H1 (cell line): ENCODE measurements at regions not wholly inside any gene's neighbourhood (a gene's known extent, or its start where the extent isn't known, plus 50 kb on each side); places are given as distances from the start of the nearest gene placed in this dataset.

Experiments
- CTCF ChIA-PET: fragments of 300-600 bp; sonication (Branson Sonifier 250); formaldehyde crosslinking; loops from one replicate; lab custom pipeline; 2021; ENCODE audit not compliant: partially characterized antibody; lab: Charles Lee
- POLR2A ChIA-PET: fragments of 300-600 bp; sonication (Branson Sonifier 250); formaldehyde crosslinking; loops from one replicate; lab custom pipeline; 2021; ENCODE audit warnings: inconsistent platforms; ENCODE audit not compliant: partially characterized antibody; lab: Charles Lee
- DNase-seq, 2 experiments: peaks; one replicate each; pipeline versions ENCODE4 v3.0.0 to v3.0.0-alpha.2; 2010 to 2022; ENCODE audit warnings: low spot score in 2 of 2, low read depth in 1 of 2, mixed read lengths in 1 of 2
- FAIRE-seq: peaks from 2 replicates; lab custom pipeline; 2011; peaks lifted over from hg19 to GRCh38; lab: Jason Lieb, UNC
- H2AFZ ChIP-seq: 2 replicates; pipeline ENCODE4 v1.8.1; 2012; ENCODE audit warnings: low read length, inconsistent platforms
- H2AK5ac ChIP-seq: 2 replicates; pipeline ENCODE4 v1.6.1; 2013; ENCODE audit warnings: low read depth, low read length
- H2BK120ac ChIP-seq: replicated peaks from 2 replicates; pipeline ENCODE3; 2013; ENCODE audit warnings: low read depth, low read length, inconsistent platforms
- H2BK12ac ChIP-seq: 2 replicates; pipeline ENCODE4 v1.6.1; 2013; ENCODE audit warnings: low read depth, low read length
- H2BK15ac ChIP-seq: 2 replicates; pipeline ENCODE4 v1.6.1; 2013; ENCODE audit warnings: low read length
- H2BK20ac ChIP-seq: 2 replicates; pipeline ENCODE4 v1.6.1; 2013; ENCODE audit warnings: low read length
- H2BK5ac ChIP-seq: 2 replicates; pipeline ENCODE4 v1.6.1; 2013; ENCODE audit warnings: low read depth, low read length
- H3K14ac ChIP-seq: 2 replicates; pipeline ENCODE4 v1.6.1; 2013; ENCODE audit warnings: inconsistent platforms; ENCODE audit not compliant: insufficient read length
- H3K18ac ChIP-seq: 2 replicates; pipeline ENCODE4 v1.6.1; 2013; ENCODE audit warnings: low read length; ENCODE audit errors: extremely low read depth
- H3K23ac ChIP-seq: 2 replicates; pipeline ENCODE4 v1.6.1; 2013; ENCODE audit warnings: inconsistent platforms; ENCODE audit not compliant: insufficient read length
- H3K23me2 ChIP-seq: 2 replicates; pipeline ENCODE4 v1.6.1; 2013; ENCODE audit warnings: low read depth, low read length
- H3K27ac ChIP-seq: 2 replicates; pipeline ENCODE4 v1.6.1; 2011; ENCODE audit warnings: low read depth, low read length, inconsistent platforms
- H3K27me3 ChIP-seq, 4 experiments: replicated peaks in 1 of 4; 1 replicate in 1 of 4; 2 replicates in 3 of 4; pipeline versions ENCODE4 v1.6.1 to v1.8.1; 2011 to 2013; ENCODE audit warnings: low read length in 3 of 4, mild to moderate bottlenecking in 3 of 4, inconsistent platforms in 2 of 4, mixed read lengths in 2 of 4, moderate library complexity in 1 of 4; ENCODE audit not compliant: control insufficient read depth in 3 of 4, insufficient read depth in 3 of 4; ENCODE audit errors: extremely low read depth in 1 of 4
- H3K36me3 ChIP-seq, 4 experiments: 2 replicates each; pipeline versions ENCODE4 v1.6.1 to v1.8.1; 2011 to 2013; ENCODE audit warnings: mild to moderate bottlenecking in 4 of 4, low read length in 3 of 4, moderate library complexity in 2 of 4, control low read depth in 1 of 4, inconsistent platforms in 1 of 4; ENCODE audit not compliant: insufficient read depth in 4 of 4, control insufficient read depth in 2 of 4
- H3K4ac ChIP-seq: replicated peaks from 2 replicates; pipeline ENCODE3; 2013; ENCODE audit warnings: low read length, low read depth, mixed read lengths, inconsistent platforms; ENCODE audit not compliant: insufficient read length
- H3K4me1 ChIP-seq, 4 experiments: replicated peaks in 1 of 4; 1 replicate in 1 of 4; 2 replicates in 3 of 4; pipeline versions ENCODE4 v1.6.1 to v1.8.1; 2011 to 2013; ENCODE audit warnings: low read length in 3 of 4, inconsistent platforms in 2 of 4, mixed read lengths in 1 of 4; ENCODE audit not compliant: insufficient read depth in 4 of 4, control insufficient read depth in 3 of 4
- H3K4me2 ChIP-seq, 2 experiments: 2 replicates each; pipeline versions ENCODE4 v1.6.1 to v1.8.1; 2011 to 2013; ENCODE audit warnings: low read depth in 2 of 2, low read length in 2 of 2, control low read depth in 1 of 2, inconsistent platforms in 1 of 2, mild to moderate bottlenecking in 1 of 2; ENCODE audit not compliant: insufficient read depth in 1 of 2
- H3K4me3 ChIP-seq, 4 experiments: fragments of 200-600, 300-600 bp in 1 of 4; sonication (generic), shearing (Covaris generic), sonication (Bioruptor Twin) in 1 of 4; 2 replicates each; pipeline versions ENCODE4 v1.5.1 to v1.8.1; 2011 to 2016; ENCODE audit warnings: low read length in 4 of 4, low read depth in 3 of 4, control low read depth in 2 of 4, inconsistent platforms in 2 of 4, mild to moderate bottlenecking in 2 of 4, mixed read lengths in 1 of 4, moderate library complexity in 1 of 4; ENCODE audit not compliant: insufficient read depth in 2 of 4; ENCODE audit errors: extremely low read depth in 1 of 4
- H3K56ac ChIP-seq: replicated peaks from 2 replicates; pipeline ENCODE3; 2013; ENCODE audit warnings: low read depth, mild to moderate bottlenecking, mixed read lengths, low read length, inconsistent platforms; ENCODE audit not compliant: insufficient read length
- H3K79me1 ChIP-seq: 2 replicates; pipeline ENCODE4 v1.6.1; 2013; ENCODE audit warnings: low read depth, low read length, control low read depth
- H3K79me2 ChIP-seq, 2 experiments: 2 replicates each; pipeline versions ENCODE4 v1.6.1 to v1.8.1; 2012 to 2013; ENCODE audit warnings: low read length in 2 of 2, mild to moderate bottlenecking in 2 of 2, inconsistent platforms in 1 of 2; ENCODE audit not compliant: insufficient read depth in 2 of 2, control insufficient read depth in 1 of 2
- H3K9ac ChIP-seq, 4 experiments: replicated peaks in 1 of 4; 1 replicate in 1 of 4; 2 replicates in 3 of 4; pipeline versions ENCODE4 v1.6.1 to v1.8.1; 2011 to 2013; ENCODE audit warnings: low read depth in 3 of 4, low read length in 3 of 4, control low read depth in 2 of 4, mild to moderate bottlenecking in 2 of 4, moderate library complexity in 2 of 4, inconsistent platforms in 1 of 4; ENCODE audit errors: extremely low read depth in 1 of 4
- H3K9me3 ChIP-seq, 2 experiments: 2 replicates each; pipeline versions ENCODE4 v1.6.1 to v1.8.1; 2012 to 2013; ENCODE audit warnings: mild to moderate bottlenecking in 2 of 2, moderate library complexity in 2 of 2, control low read depth in 1 of 2, inconsistent platforms in 1 of 2, low read depth in 1 of 2, low read length in 1 of 2, mixed read lengths in 1 of 2; ENCODE audit not compliant: insufficient read depth in 2 of 2
- H4K20me1 ChIP-seq, 2 experiments: replicated peaks in 1 of 2; 2 replicates each; pipeline versions ENCODE3 to v1.8.1; 2011 to 2013; ENCODE audit warnings: inconsistent platforms in 2 of 2, low read length in 2 of 2, mild to moderate bottlenecking in 1 of 2; ENCODE audit not compliant: insufficient read depth in 2 of 2, control insufficient read depth in 1 of 2
- H4K5ac ChIP-seq: 2 replicates; pipeline ENCODE4 v1.6.1; 2013; ENCODE audit warnings: low read length, low read depth, mixed read lengths, inconsistent platforms; ENCODE audit not compliant: insufficient read length
- H4K8ac ChIP-seq: 2 replicates; pipeline ENCODE4 v1.8.0; 2013; ENCODE audit warnings: mild to moderate bottlenecking, moderate library complexity, low read length, inconsistent platforms; ENCODE audit not compliant: insufficient read depth; ENCODE audit errors: extremely low read depth
- H4K91ac ChIP-seq: replicated peaks from 2 replicates; pipeline ENCODE3; 2013; ENCODE audit warnings: low read length, mixed read lengths, inconsistent platforms; ENCODE audit not compliant: insufficient read length
- BRCA1 ChIP-seq: IDR thresholded peaks from 2 replicates; pipeline ENCODE4 v1.6.1; 2012; ENCODE audit warnings: low read depth, low read length, improper control_type of control experiment
- CHD1 ChIP-seq: IDR thresholded peaks from 2 replicates; pipeline ENCODE4 v1.6.1; 2012; ENCODE audit warnings: low read depth, low read length, improper control_type of control experiment
- CREB1 ChIP-seq: IDR thresholded peaks from 2 replicates; pipeline ENCODE4 v1.6.1; 2012; ENCODE audit warnings: inconsistent platforms
- KDM5A ChIP-seq: fragments of 200-600 bp; IDR thresholded peaks from 2 replicates; pipeline ENCODE4 v1.7.1; 2012; ENCODE audit warnings: mild to moderate bottlenecking, low read length, inconsistent platforms, mixed read lengths
- POLR2AphosphoS5 ChIP-seq: IDR thresholded peaks from 2 replicates; pipeline ENCODE4 v1.6.1; 2011; ENCODE audit warnings: low read depth, low read length
- RFX5 ChIP-seq: IDR thresholded peaks from 2 replicates; pipeline ENCODE4 v1.6.1; 2011; ENCODE audit warnings: low read depth, low read length, improper control_type of control experiment, borderline replicate concordance
- RNF2 ChIP-seq: fragments of 200-900, 300-1000 bp; sonication (generic); IDR thresholded peaks from 2 replicates; pipeline ENCODE4 v1.7.1; 2016; ENCODE audit warnings: borderline replicate concordance, low read depth, mild to moderate bottlenecking, antibody characterized with exemption, low read length; ENCODE audit not compliant: poor library complexity, severe bottlenecking; ENCODE audit errors: missing control alignments
- RXRA ChIP-seq: IDR thresholded peaks from 2 replicates; pipeline ENCODE4 v1.6.1; 2011; ENCODE audit warnings: low read depth, mild to moderate bottlenecking, low read length, moderate library complexity; ENCODE audit not compliant: insufficient read depth
- SIN3A ChIP-seq, 2 experiments: IDR thresholded peaks in 1 of 2; conservative IDR thresholded peaks in 1 of 2; 2 replicates each; pipeline ENCODE4 v1.6.1; 2011 to 2012; ENCODE audit warnings: low read length in 2 of 2, improper control_type of control experiment in 1 of 2, low read depth in 1 of 2, mild to moderate bottlenecking in 1 of 2
- SIX5 ChIP-seq: IDR thresholded peaks from 2 replicates; pipeline ENCODE4 v1.6.1; 2011; ENCODE audit warnings: mild to moderate bottlenecking, low read depth, low read length
- YY1 ChIP-seq: IDR thresholded peaks from 2 replicates; pipeline ENCODE4 v1.6.1; 2011; ENCODE audit warnings: low read depth, mild to moderate bottlenecking, low read length
- ZNF274 ChIP-seq: IDR thresholded peaks from 2 replicates; pipeline ENCODE4 v1.7.0; 2012; ENCODE audit warnings: low read length, borderline replicate concordance; ENCODE audit errors: extremely low read depth
- whole genome bisulfite sequencing, 2 experiments: shearing (Covaris generic) in 1 of 2; methylation state at CpG; one replicate each; pipeline versions ENCODE4 v1.1.6 to v1.1.7; 2013 to 2015; ENCODE audit warnings: low lambda C conversion rate in 2 of 2, mixed read lengths in 2 of 2, inconsistent platforms in 1 of 2, low coverage in 1 of 2, missing lambda C conversion rate in 1 of 2; ENCODE audit not compliant: insufficient replicate concordance in 2 of 2, insufficient coverage in 1 of 2, insufficient read length in 1 of 2; ENCODE audit errors: extremely low coverage in 1 of 2, missing lambda C conversion rate in 1 of 2; 5-methylcytosine and 5-hydroxymethylcytosine counted together
- TF ChIP-seq, protein P1 (sequence below), 3 experiments: IDR thresholded peaks; 1 replicate in 2 of 3; 2 replicates in 1 of 3; pipeline versions ENCODE4 v1.5.1 to v1.6.1; 2011; ENCODE audit warnings: low read length in 3 of 3, mild to moderate bottlenecking in 3 of 3, inconsistent platforms in 2 of 3, low read depth in 1 of 3, moderate library complexity in 1 of 3; ENCODE audit not compliant: insufficient read depth in 1 of 3; ENCODE audit errors: control extremely low read depth in 1 of 3

DNA sequence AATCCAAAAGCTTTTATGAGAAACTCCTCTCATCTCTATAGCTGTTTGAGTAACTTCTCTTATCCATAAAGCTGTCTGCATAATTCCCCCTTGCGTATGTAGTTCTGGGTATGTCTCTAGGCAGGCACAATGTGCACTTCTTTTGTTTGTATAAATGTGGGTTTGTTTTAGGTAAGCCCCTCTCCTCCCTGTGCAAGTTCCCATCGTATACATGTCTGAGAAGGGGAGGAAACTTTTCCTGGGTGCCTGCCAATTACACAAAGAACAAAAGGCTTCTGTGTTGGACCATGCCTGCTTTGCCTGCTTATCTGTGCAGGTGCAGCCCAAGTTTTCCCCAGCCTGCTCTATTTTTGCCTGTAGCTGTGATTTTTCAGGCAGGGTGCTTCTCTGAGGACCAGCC is 96.7 kb downstream of the CCER1 start:
- H3K9ac ChIP-seq = no peak overlapping the region
- H2AFZ ChIP-seq = peak overlapping the region; percentile 91
- no peaks in the 10 kb centered on the region; the same call in 1 of the 2 replicates for H3K23me2 ChIP-seq
- no peak overlapping the region for H4K5ac ChIP-seq
- H3K79me2 ChIP-seq = no peaks in the 10 kb centered on the region
- no peak overlapping the region for H3K4me2 ChIP-seq
- H2BK15ac ChIP-seq = no peak overlapping the region
- no peaks in the 10 kb centered on the region for H3K9me3 ChIP-seq
- no peak overlapping the region for H3K18ac ChIP-seq
- no peak overlapping the region for H3K23ac ChIP-seq
- no peaks in the 10 kb centered on the region for H3K4me1 ChIP-seq
- H3K79me1 ChIP-seq = no peaks in the 10 kb centered on the region
- H3K56ac ChIP-seq = no peak overlapping the region
- H3K4me3 ChIP-seq = no peak overlapping the region
- H3K14ac ChIP-seq = no peak overlapping the region
- H2AK5ac ChIP-seq = no peak overlapping the region
- no peaks in the 10 kb centered on the region for H3K36me3 ChIP-seq
- ChIA-PET CTCF (no interaction called here), POLR2A (no interaction called here)
- no peak overlapping the region for H3K27ac ChIP-seq
- H2BK20ac ChIP-seq = no peak overlapping the region
- H4K8ac ChIP-seq = no peak overlapping the region
- H3K4ac ChIP-seq = no peak overlapping the region
- H4K20me1 ChIP-seq = no peaks in the 10 kb centered on the region
- no peak overlapping the region for H2BK12ac ChIP-seq
- H3K27me3 ChIP-seq = no peaks in the 10 kb centered on the region
- FAIRE-seq = no peak
- DNase-seq = no peak
- H2BK120ac ChIP-seq = no peak overlapping the region
- 88% methylated on average over 2 of the region's 2 CpGs; no CpG with 5 or more reads in 1 of the 2 experiments for WGBS, 2 experiments
- H4K91ac ChIP-seq = no peak overlapping the region
- H2BK5ac ChIP-seq = no peak overlapping the region
- no peak for TF ChIP-seq YY1
- TF ChIP-seq KDM5A = no peak
- TF ChIP-seq CREB1 = no peak
- no peak for TF ChIP-seq ZNF274
- TF ChIP-seq BRCA1 = no peak
- TF ChIP-seq CHD1 = no peak
- TF ChIP-seq POLR2AphosphoS5 = no peak
- TF ChIP-seq RNF2 = no peak
- TF ChIP-seq, protein P1, sequence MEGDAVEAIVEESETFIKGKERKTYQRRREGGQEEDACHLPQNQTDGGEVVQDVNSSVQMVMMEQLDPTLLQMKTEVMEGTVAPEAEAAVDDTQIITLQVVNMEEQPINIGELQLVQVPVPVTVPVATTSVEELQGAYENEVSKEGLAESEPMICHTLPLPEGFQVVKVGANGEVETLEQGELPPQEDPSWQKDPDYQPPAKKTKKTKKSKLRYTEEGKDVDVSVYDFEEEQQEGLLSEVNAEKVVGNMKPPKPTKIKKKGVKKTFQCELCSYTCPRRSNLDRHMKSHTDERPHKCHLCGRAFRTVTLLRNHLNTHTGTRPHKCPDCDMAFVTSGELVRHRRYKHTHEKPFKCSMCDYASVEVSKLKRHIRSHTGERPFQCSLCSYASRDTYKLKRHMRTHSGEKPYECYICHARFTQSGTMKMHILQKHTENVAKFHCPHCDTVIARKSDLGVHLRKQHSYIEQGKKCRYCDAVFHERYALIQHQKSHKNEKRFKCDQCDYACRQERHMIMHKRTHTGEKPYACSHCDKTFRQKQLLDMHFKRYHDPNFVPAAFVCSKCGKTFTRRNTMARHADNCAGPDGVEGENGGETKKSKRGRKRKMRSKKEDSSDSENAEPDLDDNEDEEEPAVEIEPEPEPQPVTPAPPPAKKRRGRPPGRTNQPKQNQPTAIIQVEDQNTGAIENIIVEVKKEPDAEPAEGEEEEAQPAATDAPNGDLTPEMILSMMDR (IDR thresholded peaks at IDR 0.05; ENCODE audit: control extremely low read depth in 1 of 3, insufficient read depth in 1 of 3, low read depth in 1 of 3, low read length in 3 of 3) = no peak
- no peak for TF ChIP-seq SIX5
- no peak for TF ChIP-seq RXRA
- TF ChIP-seq SIN3A (conservative IDR thresholded peaks at IDR 0.05 in 1 of 2, IDR thresholded peaks at IDR 0.05 in 1 of 2; ENCODE audit: low read depth in 1 of 2, low read length in 2 of 2) = no peak
- TF ChIP-seq RFX5 = no peak
